Keratinocyte (primary cell): ENCODE measurements at regions not wholly inside any gene's neighbourhood (a gene's known extent, or its start where the extent isn't known, plus 50 kb on each side); places are given as distances from the start of the nearest gene placed in this dataset.
"Not testable (repeated sequence)": the region's sequence is repeated elsewhere in the genome, so short reads cannot be mapped to it uniquely, and the experiment has no call there.

Experiments
- EZH2 ChIP-seq: IDR thresholded peaks from one replicate; pipeline ENCODE4 v1.6.1; 2012; ENCODE audit warnings: inconsistent platforms, mild to moderate bottlenecking, low read length, moderate library complexity
- TF ChIP-seq, protein P1 (sequence below), 3 experiments: IDR thresholded peaks in 1 of 3; conservative IDR thresholded peaks in 1 of 3; optimal IDR thresholded peaks in 1 of 3; 2 replicates in 2 of 3; 3 replicates in 1 of 3; pipeline versions ENCODE3 to v1.5.1; 2011; ENCODE audit warnings: low read length in 3 of 3, mild to moderate bottlenecking in 3 of 3, moderate library complexity in 2 of 3, control low read depth in 1 of 3, inconsistent platforms in 1 of 3; ENCODE audit not compliant: insufficient read depth in 2 of 3; ENCODE audit errors: extremely low read depth in 1 of 3

DNA sequence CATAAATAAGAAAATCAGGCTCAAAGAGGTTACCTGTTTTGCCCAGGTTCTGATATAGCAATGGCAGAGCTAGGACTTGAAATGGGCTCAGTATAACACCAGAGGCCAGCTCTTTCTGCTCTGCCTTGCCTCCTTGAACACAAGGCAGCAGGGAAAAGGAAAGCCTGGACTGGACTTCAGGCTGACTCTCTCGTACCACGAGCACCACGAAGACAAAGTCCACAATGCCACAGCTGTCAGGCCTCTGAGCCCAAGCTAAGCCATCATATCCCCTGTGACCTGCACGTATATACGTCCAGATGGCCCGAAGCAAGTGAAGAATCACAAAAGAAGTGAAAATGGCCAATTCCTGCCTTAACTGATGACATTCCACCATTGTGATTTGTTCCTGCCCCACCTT is 75.6 kb upstream of the SRSF6 start:
- TF ChIP-seq, protein P1, sequence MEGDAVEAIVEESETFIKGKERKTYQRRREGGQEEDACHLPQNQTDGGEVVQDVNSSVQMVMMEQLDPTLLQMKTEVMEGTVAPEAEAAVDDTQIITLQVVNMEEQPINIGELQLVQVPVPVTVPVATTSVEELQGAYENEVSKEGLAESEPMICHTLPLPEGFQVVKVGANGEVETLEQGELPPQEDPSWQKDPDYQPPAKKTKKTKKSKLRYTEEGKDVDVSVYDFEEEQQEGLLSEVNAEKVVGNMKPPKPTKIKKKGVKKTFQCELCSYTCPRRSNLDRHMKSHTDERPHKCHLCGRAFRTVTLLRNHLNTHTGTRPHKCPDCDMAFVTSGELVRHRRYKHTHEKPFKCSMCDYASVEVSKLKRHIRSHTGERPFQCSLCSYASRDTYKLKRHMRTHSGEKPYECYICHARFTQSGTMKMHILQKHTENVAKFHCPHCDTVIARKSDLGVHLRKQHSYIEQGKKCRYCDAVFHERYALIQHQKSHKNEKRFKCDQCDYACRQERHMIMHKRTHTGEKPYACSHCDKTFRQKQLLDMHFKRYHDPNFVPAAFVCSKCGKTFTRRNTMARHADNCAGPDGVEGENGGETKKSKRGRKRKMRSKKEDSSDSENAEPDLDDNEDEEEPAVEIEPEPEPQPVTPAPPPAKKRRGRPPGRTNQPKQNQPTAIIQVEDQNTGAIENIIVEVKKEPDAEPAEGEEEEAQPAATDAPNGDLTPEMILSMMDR (optimal IDR thresholded peaks at IDR 0.05 in 1 of 3, IDR thresholded peaks at IDR 0.05 in 1 of 3, conservative IDR thresholded peaks at IDR 0.05 in 1 of 3; ENCODE audit: extremely low read depth in 1 of 3, insufficient read depth in 2 of 3, low read length in 3 of 3): not testable (repeated sequence)
- TF ChIP-seq EZH2: not testable (repeated sequence)
